Muscle layer of duodenum (tissue), 2 donors: ENCODE measurements at regions not wholly inside any gene's neighbourhood (a gene's known extent, or its start where the extent isn't known, plus 50 kb on each side); places are given as distances from the start of the nearest gene placed in this dataset.

ENCODE experiments used
- H3K27ac ChIP-seq: one replicate; pipeline ENCODE4 v1.7.0; 2013; ENCODE audit warnings: mild to moderate bottlenecking, low read length
- H3K27me3 ChIP-seq: one replicate; pipeline ENCODE4 v1.7.0; 2013; ENCODE audit warnings: low read depth, mild to moderate bottlenecking, control low read depth, low read length
- H3K36me3 ChIP-seq, 2 donors: one replicate each; pipeline ENCODE4 v1.7.0; 2013; ENCODE audit warnings: low read length in 2 of 2, control low read depth in 1 of 2, mild to moderate bottlenecking in 1 of 2; ENCODE audit not compliant: insufficient read depth in 2 of 2, control insufficient read depth in 1 of 2
- H3K4me1 ChIP-seq, 2 donors: one replicate each; pipeline ENCODE4 v1.7.0; 2013; ENCODE audit warnings: low read length in 2 of 2, mild to moderate bottlenecking in 2 of 2, control low read depth in 1 of 2, moderate library complexity in 1 of 2; ENCODE audit not compliant: insufficient read depth in 2 of 2, control insufficient read depth in 1 of 2
- H3K4me3 ChIP-seq, 2 donors: one replicate each; pipeline ENCODE4 v1.7.0; 2013; ENCODE audit warnings: low read length in 2 of 2, low read depth in 1 of 2, mild to moderate bottlenecking in 1 of 2
- H3K9me3 ChIP-seq, 2 donors: one replicate each; pipeline ENCODE4 v1.7.0; 2013; ENCODE audit warnings: low read length in 2 of 2, control low read depth in 1 of 2, mild to moderate bottlenecking in 1 of 2; ENCODE audit not compliant: control insufficient read depth in 1 of 2
- donor health status: healthy.

GRCh38 chr12:84075991-84076390, 836.6 kb downstream of the SLC6A15 start:
- Histone ChIP-seq H3K27me3 (no peaks in the 10 kb centered on the region), H3K4me1 (no peaks in the 10 kb centered on the region), H3K36me3 (no peaks in the 10 kb centered on the region), H3K9me3 (no peaks in the 10 kb centered on the region), H3K27ac (no peak overlapping the region), H3K4me3 (no peak overlapping the region)

DNA sequence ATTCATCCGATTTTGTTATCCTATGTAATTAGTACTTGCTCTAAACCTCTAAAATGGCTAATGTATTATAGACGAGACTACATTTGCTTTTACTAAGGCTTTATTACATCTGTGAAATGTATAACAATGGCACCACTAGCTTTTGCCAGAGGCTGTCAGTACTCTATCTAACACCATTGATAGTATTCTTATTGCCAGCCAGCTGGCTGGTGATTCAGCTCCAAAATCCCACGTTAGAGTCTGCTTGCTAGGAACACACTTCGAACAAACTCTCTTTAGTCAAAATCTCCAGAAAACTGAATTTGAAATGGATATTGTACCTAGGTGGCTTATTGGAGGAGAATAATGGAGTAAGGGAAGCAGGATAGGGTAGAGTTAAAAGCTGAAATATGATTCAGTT, 839.2 kb downstream of the SLC6A15 start:
- Histone ChIP-seq H3K4me3 (no peak overlapping the region), H3K27me3 (no peaks in the 10 kb centered on the region), H3K27ac (no peak overlapping the region), H3K9me3 (no peaks in the 10 kb centered on the region), H3K36me3 (no peaks in the 10 kb centered on the region), H3K4me1 (no peaks in the 10 kb centered on the region)

DNA sequence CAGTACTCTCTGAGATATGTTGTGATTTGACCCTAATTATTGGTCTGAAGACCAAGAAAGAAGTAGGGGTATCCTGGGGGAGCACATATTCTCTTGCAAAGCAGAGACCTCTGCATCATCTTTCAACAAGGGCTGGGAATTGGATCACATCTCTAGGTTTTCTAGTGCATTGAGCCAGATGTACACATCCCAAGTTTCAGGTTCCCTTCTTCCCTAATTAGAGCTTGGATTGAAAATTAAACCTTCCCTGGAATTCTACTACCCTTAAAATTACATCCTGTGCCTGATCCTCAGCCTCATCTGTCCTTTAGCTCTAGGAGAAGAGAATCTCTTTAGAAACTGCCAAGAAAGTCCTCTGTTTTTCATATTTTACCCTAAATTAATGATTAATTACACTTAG, 839.6 kb downstream of the SLC6A15 start:
- Histone ChIP-seq H3K4me3 (no peak overlapping the region), H3K9me3 (no peaks in the 10 kb centered on the region)

DNA sequence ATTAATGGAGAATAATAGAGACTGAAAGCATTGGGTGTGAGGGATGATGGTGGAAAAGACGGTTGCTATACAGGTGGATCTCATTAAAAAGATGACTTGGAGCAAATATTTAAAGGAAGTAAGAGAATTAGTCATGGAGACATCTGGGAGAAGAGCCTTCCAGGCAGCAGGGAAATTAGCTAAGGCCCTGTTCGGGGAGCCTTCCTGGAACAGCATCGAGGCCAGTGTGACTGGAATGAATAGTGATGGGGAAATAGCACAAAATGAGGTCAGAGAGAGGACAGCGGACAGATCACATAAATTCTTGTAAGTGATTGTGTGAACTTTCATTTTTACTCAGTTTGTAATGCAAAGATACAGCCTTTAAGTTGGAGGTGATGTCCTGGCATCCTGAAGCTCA, 842.3 kb downstream of the SLC6A15 start:
- no peak overlapping the region for H3K27ac ChIP-seq
- no peaks in the 10 kb centered on the region for H3K36me3 ChIP-seq
- H3K4me3 ChIP-seq, result no peak overlapping the region
- H3K9me3 ChIP-seq, result no peaks in the 10 kb centered on the region
- H3K27me3 ChIP-seq, result no peaks in the 10 kb centered on the region
- no peaks in the 10 kb centered on the region for H3K4me1 ChIP-seq

More for the DNA sequence above, 839.6 kb downstream of the SLC6A15 start:
- H3K36me3 ChIP-seq, result no peaks in the 10 kb centered on the region
- H3K27me3 ChIP-seq, result no peaks in the 10 kb centered on the region
- H3K4me1 ChIP-seq, result no peaks in the 10 kb centered on the region
- H3K27ac ChIP-seq, result no peak overlapping the region

DNA sequence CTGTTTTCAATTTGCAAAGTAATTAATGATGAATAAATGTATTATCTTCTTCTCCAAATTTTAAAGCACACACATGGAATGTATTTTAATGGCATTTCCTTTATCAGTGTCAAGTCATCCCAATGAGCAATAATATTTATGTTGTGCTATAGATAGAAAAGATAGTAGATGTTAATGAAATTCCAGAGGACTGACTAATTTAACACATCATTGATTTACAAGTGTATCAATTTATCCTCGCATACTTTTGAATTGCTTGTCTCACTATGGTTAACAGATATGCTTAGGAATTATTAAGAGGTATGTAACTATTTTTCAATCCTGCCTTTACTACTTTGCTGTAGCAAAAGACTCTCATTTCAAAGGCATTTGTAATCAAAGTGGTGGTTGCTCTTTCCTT, 842.9 kb downstream of the SLC6A15 start:
- H3K27me3 ChIP-seq, result no peaks in the 10 kb centered on the region
- H3K27ac ChIP-seq, result no peak overlapping the region
- H3K4me1 ChIP-seq, result no peaks in the 10 kb centered on the region
- H3K9me3 ChIP-seq, result no peaks in the 10 kb centered on the region
- no peak overlapping the region for H3K4me3 ChIP-seq
- no peaks in the 10 kb centered on the region for H3K36me3 ChIP-seq

DNA sequence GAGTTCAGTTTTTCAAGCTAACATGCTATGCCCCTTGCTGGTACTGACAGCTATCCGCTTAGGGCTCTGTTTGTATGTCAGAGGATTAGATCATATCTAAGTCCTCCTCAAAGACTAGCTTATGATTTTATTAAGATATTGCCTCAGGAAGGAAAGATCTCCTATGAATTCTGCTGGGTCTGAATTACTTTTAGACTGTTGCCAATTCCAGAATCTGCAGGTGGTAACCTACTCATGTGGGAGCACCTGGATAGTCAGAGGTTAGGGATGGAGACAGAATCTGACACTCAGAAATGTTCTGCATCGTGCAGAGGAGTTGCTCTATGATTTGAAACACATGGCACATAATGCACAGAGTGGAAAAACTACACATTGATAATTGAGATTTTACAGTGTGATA, 843.4 kb downstream of the SLC6A15 start:
- H3K9me3 ChIP-seq, result no peaks in the 10 kb centered on the region
- H3K27me3 ChIP-seq, result no peaks in the 10 kb centered on the region
- no peaks in the 10 kb centered on the region for H3K36me3 ChIP-seq
- no peaks in the 10 kb centered on the region for H3K4me1 ChIP-seq
- no peak overlapping the region for H3K27ac ChIP-seq
- H3K4me3 ChIP-seq, result no peak overlapping the region

GRCh38 chr12:84058136-84058535, 854.5 kb downstream of the SLC6A15 start:
- no peaks in the 10 kb centered on the region for H3K4me1 ChIP-seq
- H3K27me3 ChIP-seq, result no peaks in the 10 kb centered on the region
- no peaks in the 10 kb centered on the region for H3K36me3 ChIP-seq
- no peaks in the 10 kb centered on the region for H3K9me3 ChIP-seq
- H3K4me3 ChIP-seq, result no peak overlapping the region
- no peak overlapping the region for H3K27ac ChIP-seq

- Histone ChIP-seq H3K27me3 (no peaks in the 10 kb centered on the region), H3K9me3 (no peaks in the 10 kb centered on the region), H3K4me3 (no peak overlapping the region), H3K4me1 (no peaks in the 10 kb centered on the region), H3K36me3 (no peaks in the 10 kb centered on the region), H3K27ac (no peak overlapping the region)
Measured at GRCh38 chr12:84054811-84055210, 857.8 kb downstream of the SLC6A15 start.

- Histone ChIP-seq H3K27me3 (no peaks in the 10 kb centered on the region), H3K9me3 (no peaks in the 10 kb centered on the region), H3K36me3 (no peaks in the 10 kb centered on the region), H3K4me3 (no peak overlapping the region), H3K27ac (no peak overlapping the region), H3K4me1 (no peaks in the 10 kb centered on the region)
Measured at GRCh38 chr12:84047881-84048280, 864.7 kb downstream of the SLC6A15 start.

DNA sequence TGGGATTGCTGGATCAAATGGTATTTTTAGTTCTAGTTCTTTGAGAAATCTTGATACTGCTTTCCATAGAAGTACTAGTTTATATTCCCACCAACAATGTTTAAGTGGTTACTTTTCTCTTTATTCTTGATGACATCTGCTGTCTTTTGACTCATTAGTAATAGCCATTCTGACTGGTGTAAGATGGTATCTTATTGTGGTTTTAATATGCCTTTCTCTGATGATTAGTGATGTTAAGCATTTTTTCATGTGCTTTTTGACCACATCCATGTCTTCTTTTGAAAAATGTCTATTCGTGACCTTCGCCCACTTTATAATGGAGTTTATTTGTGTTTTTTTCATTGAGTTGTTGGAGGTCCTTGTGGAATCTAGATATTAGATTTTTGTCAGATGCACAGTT, 865.7 kb downstream of the SLC6A15 start:
- no peaks in the 10 kb centered on the region for H3K4me1 ChIP-seq
- H3K9me3 ChIP-seq, result no peaks in the 10 kb centered on the region
- no peaks in the 10 kb centered on the region for H3K36me3 ChIP-seq
- H3K27me3 ChIP-seq, result no peaks in the 10 kb centered on the region
- no peak overlapping the region for H3K4me3 ChIP-seq
- H3K27ac ChIP-seq, result no peak overlapping the region

DNA sequence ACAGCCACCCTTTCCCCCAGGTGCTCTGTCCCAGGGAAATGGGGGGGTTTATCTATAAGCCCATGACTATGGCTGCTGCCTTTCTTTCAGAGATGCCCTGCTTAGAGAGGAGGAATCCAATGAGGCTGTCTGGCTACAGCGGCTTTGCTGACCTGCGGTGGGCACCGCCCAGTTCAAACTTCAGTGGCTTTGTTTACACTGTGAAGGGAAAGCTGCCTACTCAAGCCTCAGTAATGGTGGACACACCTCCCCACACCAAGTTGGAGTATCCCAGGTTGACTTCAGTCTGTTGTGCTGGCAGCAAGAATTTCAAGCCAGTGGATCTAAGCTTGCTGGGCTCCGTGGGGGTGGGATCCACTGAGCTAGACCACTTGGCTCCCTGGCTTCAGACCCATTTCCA, 869.2 kb downstream of the SLC6A15 start:
- no peak overlapping the region for H3K4me3 ChIP-seq
- H3K27ac ChIP-seq, result no peak overlapping the region
- H3K9me3 ChIP-seq, result no peaks in the 10 kb centered on the region
- H3K4me1 ChIP-seq, result no peaks in the 10 kb centered on the region
- H3K36me3 ChIP-seq, result no peaks in the 10 kb centered on the region
- no peaks in the 10 kb centered on the region for H3K27me3 ChIP-seq

- H3K9me3 ChIP-seq, result no peaks in the 10 kb centered on the region
- H3K4me3 ChIP-seq, result no peak overlapping the region
- no peak overlapping the region for H3K27ac ChIP-seq
- H3K4me1 ChIP-seq, result no peaks in the 10 kb centered on the region
- H3K36me3 ChIP-seq, result no peaks in the 10 kb centered on the region
- H3K27me3 ChIP-seq, result no peaks in the 10 kb centered on the region
Measured at GRCh38 chr12:84038242-84038641, 874.4 kb downstream of the SLC6A15 start.
